ENCODE measurements at regions not wholly inside any gene's neighbourhood (a gene's known extent, or its start where the extent isn't known, plus 50 kb on each side); places are given as distances from the start of the nearest gene placed in this dataset.

- TF ChIP-seq CTCF (IDR thresholded peaks at IDR 0.05) (no peak), POLR2A (IDR thresholded peaks at IDR 0.05) (no peak)
Measured at GRCh38 chr4:42729505-42730237, 72.8 kb upstream of the ATP8A1 start.
